Thymus (tissue), 11 donors: ENCODE measurements at regions not wholly inside any gene's neighbourhood (a gene's known extent, or its start where the extent isn't known, plus 50 kb on each side); places are given as distances from the start of the nearest gene placed in this dataset.
"Not testable (repeated sequence)": the region's sequence is repeated elsewhere in the genome, so short reads cannot be mapped to it uniquely, and the experiment has no call there.

Experiments used
- DNase-seq, 9 donors: peaks; one replicate each; pipeline ENCODE4 v3.0.0-alpha.2; 2013; ENCODE audit warnings: low spot score in 9 of 9, low read depth in 6 of 9, missing footprints in 1 of 9
- H3K27ac ChIP-seq, 2 donors: one replicate each; pipeline ENCODE4 v1.5.1; 2013; ENCODE audit warnings: control low read depth in 1 of 2, low read depth in 1 of 2, low read length in 1 of 2, mild to moderate bottlenecking in 1 of 2, moderate library complexity in 1 of 2
- H3K27me3 ChIP-seq, 2 donors: one replicate each; pipeline ENCODE4 v1.5.1; 2013; ENCODE audit warnings: low read length in 1 of 2; ENCODE audit not compliant: control insufficient read depth in 2 of 2, insufficient read depth in 1 of 2
- H3K36me3 ChIP-seq, 2 donors: one replicate each; pipeline ENCODE4 v1.5.1; 2013; ENCODE audit warnings: low read length in 1 of 2, mild to moderate bottlenecking in 1 of 2, moderate library complexity in 1 of 2; ENCODE audit not compliant: control insufficient read depth in 2 of 2, insufficient read depth in 2 of 2
- H3K4me1 ChIP-seq, 2 donors: one replicate each; pipeline ENCODE4 v1.5.1; 2013; ENCODE audit warnings: low read length in 2 of 2; ENCODE audit not compliant: control insufficient read depth in 2 of 2, insufficient read depth in 2 of 2
- H3K4me3 ChIP-seq, 2 donors: one replicate each; pipeline ENCODE4 v1.5.1; 2013; ENCODE audit warnings: low read length in 2 of 2, control low read depth in 1 of 2, mild to moderate bottlenecking in 1 of 2
- H3K9me3 ChIP-seq, 2 donors: one replicate each; pipeline ENCODE4 v1.5.1; 2013; ENCODE audit warnings: low read length in 1 of 2, mild to moderate bottlenecking in 1 of 2; ENCODE audit not compliant: control insufficient read depth in 2 of 2, insufficient read depth in 1 of 2
- WGBS: extraction: QIAGEN DNeasy Blood & Tissue Kit; methylation state at CpG from one replicate; pipeline ENCODE4 v1.1.7; 2013; 5-methylcytosine and 5-hydroxymethylcytosine counted together
- donor health status: healthy.

DNA sequence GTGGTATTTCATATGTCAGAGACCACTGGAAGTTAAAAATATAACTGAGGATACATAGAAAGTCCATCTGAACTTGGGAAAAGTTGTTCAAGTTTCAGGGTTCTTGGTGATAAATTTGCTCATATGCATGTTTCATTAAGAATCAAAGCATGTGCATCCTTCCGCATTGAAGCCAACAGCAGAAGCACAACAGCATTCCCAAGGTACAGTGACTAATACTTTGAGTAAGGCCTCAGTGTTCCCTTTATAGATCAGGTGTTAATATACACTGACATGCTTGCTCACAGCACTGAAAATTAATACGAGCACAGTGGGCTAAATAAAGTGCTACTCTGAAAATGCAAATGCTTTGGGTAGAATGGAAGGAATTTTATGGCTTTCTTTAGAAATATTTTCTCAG, 691.1 kb downstream of the METTL15 start:
- Histone ChIP-seq H3K9me3 (no peaks in the 10 kb centered on the region), H3K36me3 (no peaks in the 10 kb centered on the region), H3K4me1 (no peaks in the 10 kb centered on the region), H3K27ac (no peak overlapping the region), H3K27me3 (no peaks in the 10 kb centered on the region), H3K4me3 (no peak overlapping the region)
- DNase-seq = no peak
- 89% methylated on average over 2 of the region's 2 CpGs for WGBS

GRCh38 chr11:28798286-28798685, 690.1 kb downstream of the METTL15 start:
- no peak overlapping the region for H3K4me3 ChIP-seq
- 83% methylated on average over 2 of the region's 2 CpGs for WGBS
- H3K9me3 ChIP-seq = peaks cover 0 to 2% of the 10 kb centered on the region in 2 donors

DNA sequence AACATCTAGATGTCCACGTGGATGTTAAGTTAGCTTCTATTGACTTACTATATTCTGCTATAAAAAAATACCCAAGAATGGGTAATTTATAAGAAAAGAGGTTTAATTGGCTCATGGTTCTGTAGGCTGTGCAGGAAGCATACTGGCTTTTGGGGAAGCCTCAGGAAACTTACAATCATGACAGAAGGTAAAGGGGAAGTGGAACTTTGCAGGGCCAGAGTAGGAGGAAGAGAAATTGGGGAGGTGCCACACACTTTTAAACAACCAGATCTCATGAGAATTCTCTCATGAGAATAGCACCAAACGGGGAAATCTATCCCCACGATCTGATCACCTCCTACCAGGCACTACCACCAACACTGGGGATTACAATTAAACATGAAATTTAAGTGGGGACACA, 689.3 kb downstream of the METTL15 start:
- DNase-seq = no peak
- Histone ChIP-seq H3K4me3 (no peak overlapping the region), H3K27me3 (no peaks in the 10 kb centered on the region), H3K9me3 (peaks cover 0 to 10% of the 10 kb centered on the region in 2 donors), H3K4me1 (no peaks in the 10 kb centered on the region), H3K27ac (no peak overlapping the region), H3K36me3 (no peaks in the 10 kb centered on the region)
- 86% methylated on average over 3 of the region's 3 CpGs for WGBS

More at GRCh38 chr11:28798286-28798685, 690.1 kb downstream of the METTL15 start:
- Histone ChIP-seq H3K27me3 (no peaks in the 10 kb centered on the region), H3K36me3 (no peaks in the 10 kb centered on the region), H3K4me1 (no peaks in the 10 kb centered on the region), H3K27ac (no peak overlapping the region)
- DNase-seq = no peak

- peaks cover 0 to 11% of the 10 kb centered on the region in 2 donors for H3K9me3 ChIP-seq
- no peak overlapping the region for H3K27ac ChIP-seq
- no peaks in the 10 kb centered on the region for H3K4me1 ChIP-seq
- no peak for DNase-seq
- no peaks in the 10 kb centered on the region for H3K36me3 ChIP-seq
- no peaks in the 10 kb centered on the region for H3K27me3 ChIP-seq
- H3K4me3 ChIP-seq = no peak overlapping the region
Observed at GRCh38 chr11:28794405-28794804, 686.2 kb downstream of the METTL15 start.

DNA sequence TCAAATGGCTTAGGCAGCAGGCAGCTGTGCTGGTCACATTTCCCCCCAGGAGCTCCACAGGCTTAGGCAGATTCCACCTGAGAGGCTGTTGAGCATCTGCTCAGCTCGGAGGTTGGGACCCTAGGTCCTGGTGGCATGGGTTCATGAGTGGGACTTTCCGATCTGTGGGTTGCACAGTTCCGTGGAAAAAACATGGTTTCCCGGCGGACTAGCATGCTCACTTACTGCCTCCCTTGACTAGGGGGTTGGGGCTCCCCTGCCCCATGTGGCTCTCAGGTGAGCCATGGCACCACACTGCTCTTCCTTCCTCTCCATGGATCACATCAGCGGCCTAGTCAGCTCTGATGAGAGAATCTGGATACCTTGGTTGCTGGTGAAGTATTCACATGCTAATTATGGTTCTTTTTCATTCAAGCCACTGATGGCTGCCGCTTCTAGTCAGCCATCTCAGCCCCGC, 685.1 kb downstream of the METTL15 start:
- no peak overlapping the region for H3K4me3 ChIP-seq
- WGBS = 86% methylated on average over 8 of the region's 8 CpGs
- H3K27me3 ChIP-seq = no peaks in the 10 kb centered on the region
- no peaks in the 10 kb centered on the region for H3K4me1 ChIP-seq
- no peak overlapping the region for H3K27ac ChIP-seq
- H3K36me3 ChIP-seq = no peaks in the 10 kb centered on the region
- peaks cover 0 to 11% of the 10 kb centered on the region in 2 donors for H3K9me3 ChIP-seq
- DNase-seq = no peak

GRCh38 chr11:28792856-28793255, 684.7 kb downstream of the METTL15 start:
- no peaks in the 10 kb centered on the region for H3K36me3 ChIP-seq
- no peaks in the 10 kb centered on the region for H3K4me1 ChIP-seq
- 65% methylated on average over 2 of the region's 2 CpGs for WGBS
- H3K9me3 ChIP-seq = peaks cover 0 to 11% of the 10 kb centered on the region in 2 donors
- H3K4me3 ChIP-seq = no peak overlapping the region
- no peak overlapping the region for H3K27ac ChIP-seq
- H3K27me3 ChIP-seq = no peaks in the 10 kb centered on the region
- no peak for DNase-seq

DNA sequence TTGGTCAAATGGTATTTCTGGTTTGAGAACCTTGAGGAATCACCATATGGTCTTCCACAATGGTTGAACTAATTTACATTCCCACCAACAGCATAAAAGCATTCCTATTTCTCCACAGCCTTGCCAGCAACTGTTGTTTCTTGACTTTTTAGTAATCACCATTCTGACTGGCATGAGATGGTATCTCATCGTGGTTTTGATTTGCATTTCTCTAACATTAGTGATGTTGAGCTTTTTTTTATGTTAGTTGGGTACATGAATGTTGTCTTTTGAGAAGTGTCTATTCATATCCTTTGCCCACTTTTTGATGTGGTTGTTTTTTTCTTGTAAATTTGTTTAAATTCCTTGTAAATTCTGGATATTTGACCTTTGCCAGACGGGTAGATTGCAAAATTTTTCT, 679.7 kb downstream of the METTL15 start:
- not testable (repeated sequence) for DNase-seq, H3K27ac ChIP-seq
- 89% methylated on average over 2 of the region's 2 CpGs for WGBS

DNA sequence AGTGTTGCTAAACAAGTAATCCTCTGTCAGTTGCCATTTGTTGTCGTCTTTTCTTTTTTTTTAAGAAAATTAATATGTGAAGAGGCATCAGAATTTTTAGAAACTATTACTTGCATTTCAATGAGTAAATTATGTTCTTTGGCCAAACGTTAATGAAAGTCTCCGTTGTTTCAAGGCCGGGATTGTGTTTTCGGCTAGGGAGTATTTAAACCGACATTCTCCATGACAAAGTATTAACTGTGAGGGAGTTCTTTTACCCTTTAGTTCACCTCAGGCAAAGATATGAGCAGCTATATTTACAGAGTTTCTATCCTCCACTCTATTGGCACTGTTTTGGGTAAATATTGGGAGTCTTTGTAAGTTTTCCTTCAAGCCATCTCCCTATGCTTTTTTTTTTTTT, 668.9 kb downstream of the METTL15 start:
- no peak overlapping the region for H3K4me3 ChIP-seq
- H3K27me3 ChIP-seq = no peaks in the 10 kb centered on the region
- DNase-seq = no peak
- no peak overlapping the region for H3K27ac ChIP-seq
- WGBS = 88% methylated on average over 6 of the region's 6 CpGs
- H3K4me1 ChIP-seq = no peaks in the 10 kb centered on the region
- H3K36me3 ChIP-seq = no peaks in the 10 kb centered on the region
- H3K9me3 ChIP-seq = peaks cover 0 to 7% of the 10 kb centered on the region in 2 donors

More for the DNA sequence above, 679.7 kb downstream of the METTL15 start:
- H3K36me3 ChIP-seq, H3K27me3 ChIP-seq, H3K4me3 ChIP-seq, H3K9me3 ChIP-seq, H3K4me1 ChIP-seq: not testable (repeated sequence)

DNA sequence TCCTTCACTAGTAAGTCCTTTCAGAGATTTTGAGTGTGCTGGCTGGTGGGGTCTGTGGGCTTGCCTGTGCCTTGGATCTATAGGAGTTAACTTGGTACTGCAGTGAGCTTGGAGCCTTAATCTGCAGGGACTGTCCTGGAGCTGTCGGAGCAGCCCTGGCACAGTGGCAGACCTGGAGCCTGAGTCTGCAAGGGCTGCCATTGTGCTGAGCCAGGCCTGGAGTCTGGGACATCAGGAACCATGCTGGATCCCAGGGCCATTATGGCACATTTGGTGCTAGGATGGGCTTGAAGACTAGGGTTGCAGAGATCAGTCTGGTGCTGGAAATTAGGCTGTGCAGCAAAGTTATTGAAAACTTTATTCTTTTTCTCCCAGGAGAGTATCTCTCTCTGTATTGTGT, 665.4 kb downstream of the METTL15 start:
- Histone ChIP-seq H3K27me3 (no peaks in the 10 kb centered on the region), H3K9me3 (no peaks in the 10 kb centered on the region), H3K36me3 (no peaks in the 10 kb centered on the region), H3K27ac (no peak overlapping the region), H3K4me1 (no peaks in the 10 kb centered on the region), H3K4me3 (no peak overlapping the region)
- no peak for DNase-seq
- 97% methylated on average over 1 of the region's 1 CpG for WGBS

DNA sequence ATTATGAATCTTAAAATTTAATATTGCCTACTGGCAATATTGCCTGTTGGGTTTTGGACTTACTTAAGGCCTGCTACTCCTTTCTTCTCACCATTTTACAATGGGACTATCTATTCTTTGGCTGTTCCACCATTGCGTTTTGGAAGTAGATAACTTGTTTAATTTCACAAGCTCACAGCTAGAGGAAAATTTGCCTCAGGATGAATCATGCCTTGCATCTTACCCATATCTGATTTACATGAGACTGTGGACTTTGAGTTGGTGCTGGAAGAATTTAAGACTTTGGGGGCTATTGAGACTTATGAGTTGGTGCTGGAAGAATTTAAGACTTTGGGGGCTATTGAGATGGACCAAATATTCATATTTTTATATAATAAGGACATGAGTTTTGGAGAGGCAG, 662.6 kb downstream of the METTL15 start:
- Histone ChIP-seq H3K4me1 (no peaks in the 10 kb centered on the region), H3K4me3 (no peak overlapping the region), H3K36me3 (no peaks in the 10 kb centered on the region), H3K27ac (no peak overlapping the region), H3K9me3 (peaks cover 2 to 10% of the 10 kb centered on the region in 2 donors), H3K27me3 (no peaks in the 10 kb centered on the region)
- WGBS = 96% methylated on average over 1 of the region's 1 CpG
- no peak for DNase-seq
